ENCODE measurements at regions not wholly inside any gene's neighbourhood (a gene's known extent, or its start where the extent isn't known, plus 50 kb on each side); places are given as distances from the start of the nearest gene placed in this dataset.

DNA sequence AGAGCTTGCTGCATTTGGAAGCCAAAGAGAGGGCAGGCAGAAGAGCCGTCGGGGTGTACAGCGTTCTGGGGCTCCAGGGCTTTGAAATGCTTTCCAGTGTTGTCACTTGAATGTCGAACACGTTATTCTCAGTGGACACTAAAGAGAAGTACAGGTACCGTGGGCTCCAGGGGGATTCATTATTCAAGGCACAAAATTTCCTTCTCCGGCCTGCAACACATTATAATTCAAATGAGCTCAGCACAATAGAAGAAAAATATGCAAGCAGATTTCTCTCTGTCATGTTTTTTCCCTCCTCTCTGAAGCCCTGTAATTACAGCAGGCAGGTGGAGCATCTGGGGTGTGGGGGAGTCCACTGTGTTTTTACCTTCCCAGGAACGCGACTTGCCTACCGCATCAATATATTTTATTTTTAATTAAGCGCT, 293.1 kb downstream of the ZSWIM6 start:
- Histone ChIP-seq H3K79me2 (ENCODE audit: control insufficient read depth, insufficient read depth, low read length) (no peaks in the 10 kb centered on the region), H3K9me3 (replicated peaks; ENCODE audit: control insufficient read depth, insufficient read depth, low read length) (no peaks in the 10 kb centered on the region), H3K9ac (replicated peaks; ENCODE audit: extremely low read depth, insufficient read depth, low read length) (peak overlapping the region; percentile 81), H3K36me3 (ENCODE audit: control insufficient read depth in 2 of 2, extremely low read depth in 1 of 2, insufficient read depth in 2 of 2, low read length in 2 of 2) (no peaks in the 10 kb centered on the region), H3K9me1 (replicated peaks; ENCODE audit: control insufficient read depth, extremely low read depth, insufficient read depth, low read length) (no peaks in the 10 kb centered on the region), H4K20me1 (replicated peaks; ENCODE audit: control insufficient read depth, extremely low read depth, insufficient read depth, low read length) (no peaks in the 10 kb centered on the region), H3K4me1 (ENCODE audit: control insufficient read depth, extremely low read depth, insufficient read depth, low read length) (peaks cover 10% of the 10 kb centered on the region), H3K4me2 (ENCODE audit: insufficient read depth, low read length) (peak overlapping the region; percentile 90), H3K27me3 (ENCODE audit: control insufficient read depth in 2 of 2, insufficient read depth in 2 of 2, low read length in 2 of 2) (no peaks in the 10 kb centered on the region), H2AFZ (ENCODE audit: low read depth, low read length) (peak overlapping the region; percentile 98), H3K27ac (ENCODE audit: insufficient read depth, low read depth, low read length) (no peak overlapping the region), H3K4me3 (replicated peaks in 1 of 3; ENCODE audit: insufficient read depth in 1 of 3, low read depth in 1 of 3, low read length in 3 of 3) (peak overlapping the region; percentile 58 to 72 (median 71))
- BruUV-seq (replicated peaks): no TSS peak
- intact Hi-C loops (cut with micrococcal nuclease) (loop anchor here (1.0 to 5.0 kb wide), 3 partner anchors 257 to 463 kb away; partner anchors contain the start of genes SMIM15 and ZSWIM6), dilution Hi-C loops (cut with MboI; ENCODE audit: extremely low pct_ligation_motif_present, low sequenced_read_pairs) (no loop called here)
- FAIRE-seq: peak; percentile 40
- TF ChIP-seq EZH2 (IDR thresholded peaks at IDR 0.05; ENCODE audit: borderline replicate concordance, low read depth, low read length, severe bottlenecking): no peak
- no peak for TF ChIP-seq GATA2 (IDR thresholded peaks at IDR 0.05; ENCODE audit: insufficient read depth, insufficient read length, low read depth, low read length)
- TF ChIP-seq, protein P1, sequence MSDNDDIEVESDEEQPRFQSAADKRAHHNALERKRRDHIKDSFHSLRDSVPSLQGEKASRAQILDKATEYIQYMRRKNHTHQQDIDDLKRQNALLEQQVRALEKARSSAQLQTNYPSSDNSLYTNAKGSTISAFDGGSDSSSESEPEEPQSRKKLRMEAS (IDR thresholded peaks at IDR 0.05; ENCODE audit: insufficient read depth, insufficient read length): no peak
- TF ChIP-seq POLR2A (IDR thresholded peaks at IDR 0.05; ENCODE audit: low read depth, low read length): no peak
- no peak for DNase-seq (ENCODE audit: low read depth, low spot score)
- ChIA-PET POLR2A (no interaction called here), CTCF (interaction anchor here (0.6 to 2.1 kb wide), 4 partner anchors 11 to 460 kb away, joined by 3 to 6 read pairs (median 3); no protein-coding TSS in a partner anchor)

DNA sequence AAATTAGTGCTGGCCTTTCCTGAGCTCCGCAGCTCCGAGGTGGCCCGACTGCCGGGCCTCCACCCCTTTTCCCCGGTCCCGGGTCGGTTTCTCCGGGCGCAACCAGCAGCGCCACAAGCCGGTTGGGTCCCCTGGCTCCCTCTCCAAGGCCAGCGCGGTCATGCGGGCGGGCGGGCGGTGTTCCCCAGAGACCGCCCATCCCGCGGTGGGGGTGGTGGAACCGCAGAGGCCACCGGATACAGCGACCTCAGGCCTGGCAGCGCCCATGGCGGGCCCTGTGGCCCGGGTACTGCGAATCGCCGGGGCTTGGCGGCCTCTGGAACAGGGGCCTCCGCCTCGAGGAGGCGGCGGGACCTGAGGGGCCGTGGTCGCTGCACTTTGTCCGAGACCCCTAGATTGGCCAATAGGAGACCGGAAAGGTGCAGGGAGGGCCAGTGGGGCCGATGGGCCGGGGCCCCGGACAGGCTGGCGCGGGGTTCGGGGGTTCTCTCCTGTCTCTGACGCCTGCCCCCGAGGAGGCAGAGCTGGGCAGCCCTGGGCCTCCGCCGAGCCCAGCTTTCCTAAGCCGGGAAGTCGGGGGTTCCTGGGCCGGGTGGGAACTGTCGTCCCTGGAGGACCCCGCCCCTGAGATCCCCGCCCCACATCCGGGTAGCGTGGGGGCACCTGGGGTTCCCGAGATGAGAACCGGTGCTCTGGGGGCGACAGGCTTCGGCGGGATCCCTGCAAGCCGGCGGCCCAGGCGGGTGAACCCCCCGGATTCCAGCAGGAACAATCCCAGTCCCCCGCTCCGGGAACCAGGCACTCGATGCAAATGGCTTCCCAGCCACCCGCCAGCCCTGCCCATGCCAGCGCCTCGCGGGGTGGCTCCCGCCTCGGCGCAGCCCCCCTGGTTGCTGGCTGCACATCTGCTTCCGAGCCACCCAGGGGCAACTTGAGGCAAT, 293.9 kb downstream of the ZSWIM6 start:
- peak; percentile 51 for DNase-seq (ENCODE audit: low read depth, low spot score)
- dilution Hi-C loops (cut with MboI; ENCODE audit: extremely low pct_ligation_motif_present, low sequenced_read_pairs) (no loop called here), intact Hi-C loops (cut with micrococcal nuclease) (loop anchor here (1.0 to 5.0 kb wide), 3 partner anchors 258 to 464 kb away; partner anchors contain the start of genes SMIM15 and ZSWIM6)

More for the DNA sequence above, 293.9 kb downstream of the ZSWIM6 start:
- H3K9me1 ChIP-seq (replicated peaks; ENCODE audit: control insufficient read depth, extremely low read depth, insufficient read depth, low read length): no peaks in the 10 kb centered on the region
- H2AFZ ChIP-seq (ENCODE audit: low read depth, low read length): peak overlapping the region; percentile 98
- peaks cover 10% of the 10 kb centered on the region for H3K4me1 ChIP-seq (ENCODE audit: control insufficient read depth, extremely low read depth, insufficient read depth, low read length)
- peak overlapping the region; percentile 58 to 72 (median 71) for H3K4me3 ChIP-seq (replicated peaks in 1 of 3; ENCODE audit: insufficient read depth in 1 of 3, low read depth in 1 of 3, low read length in 3 of 3)
- peak overlapping the region; percentile 90 for H3K4me2 ChIP-seq (ENCODE audit: insufficient read depth, low read length)
- TF ChIP-seq GATA2 (IDR thresholded peaks at IDR 0.05; ENCODE audit: insufficient read depth, insufficient read length, low read depth, low read length): no peak
- TF ChIP-seq, protein P2, sequence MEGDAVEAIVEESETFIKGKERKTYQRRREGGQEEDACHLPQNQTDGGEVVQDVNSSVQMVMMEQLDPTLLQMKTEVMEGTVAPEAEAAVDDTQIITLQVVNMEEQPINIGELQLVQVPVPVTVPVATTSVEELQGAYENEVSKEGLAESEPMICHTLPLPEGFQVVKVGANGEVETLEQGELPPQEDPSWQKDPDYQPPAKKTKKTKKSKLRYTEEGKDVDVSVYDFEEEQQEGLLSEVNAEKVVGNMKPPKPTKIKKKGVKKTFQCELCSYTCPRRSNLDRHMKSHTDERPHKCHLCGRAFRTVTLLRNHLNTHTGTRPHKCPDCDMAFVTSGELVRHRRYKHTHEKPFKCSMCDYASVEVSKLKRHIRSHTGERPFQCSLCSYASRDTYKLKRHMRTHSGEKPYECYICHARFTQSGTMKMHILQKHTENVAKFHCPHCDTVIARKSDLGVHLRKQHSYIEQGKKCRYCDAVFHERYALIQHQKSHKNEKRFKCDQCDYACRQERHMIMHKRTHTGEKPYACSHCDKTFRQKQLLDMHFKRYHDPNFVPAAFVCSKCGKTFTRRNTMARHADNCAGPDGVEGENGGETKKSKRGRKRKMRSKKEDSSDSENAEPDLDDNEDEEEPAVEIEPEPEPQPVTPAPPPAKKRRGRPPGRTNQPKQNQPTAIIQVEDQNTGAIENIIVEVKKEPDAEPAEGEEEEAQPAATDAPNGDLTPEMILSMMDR (IDR thresholded peaks at IDR 0.05; ENCODE audit: extremely low read depth in 1 of 2, insufficient read depth in 1 of 2, low read depth in 1 of 2, low read length in 2 of 2): no peak
- no peak for TF ChIP-seq JUN (IDR thresholded peaks at IDR 0.05; ENCODE audit: borderline replicate concordance, insufficient read depth, insufficient read length, low read depth)
- no peak for TF ChIP-seq EZH2 (IDR thresholded peaks at IDR 0.05; ENCODE audit: borderline replicate concordance, low read depth, low read length, severe bottlenecking)
- TF ChIP-seq POLR2A (IDR thresholded peaks at IDR 0.05; ENCODE audit: low read depth, low read length): no peak
- TF ChIP-seq POLR2AphosphoS5 (IDR thresholded peaks at IDR 0.05; ENCODE audit: insufficient read depth, low read depth, low read length): no peak
- TF ChIP-seq, protein P1 (IDR thresholded peaks at IDR 0.05; ENCODE audit: insufficient read depth, insufficient read length): no peak
- TF ChIP-seq MYC (IDR thresholded peaks at IDR 0.05; ENCODE audit: low read depth, low read length): no peak
- TF ChIP-seq FOS (IDR thresholded peaks at IDR 0.05; ENCODE audit: borderline replicate concordance, insufficient read depth, low read length): no peak
- ChIA-PET POLR2A (no interaction called here), CTCF (interaction anchor here (0.9 to 1.4 kb wide), 2 partner anchors 33 to 279 kb away, joined by 3 read pairs; no protein-coding TSS in a partner anchor)
- no peaks in the 10 kb centered on the region for H3K36me3 ChIP-seq (ENCODE audit: control insufficient read depth in 2 of 2, extremely low read depth in 1 of 2, insufficient read depth in 2 of 2, low read length in 2 of 2)
- peak overlapping the region; percentile 81 for H3K9ac ChIP-seq (replicated peaks; ENCODE audit: extremely low read depth, insufficient read depth, low read length)
- H3K79me2 ChIP-seq (ENCODE audit: control insufficient read depth, insufficient read depth, low read length): no peaks in the 10 kb centered on the region
- H3K27me3 ChIP-seq (ENCODE audit: control insufficient read depth in 2 of 2, insufficient read depth in 2 of 2, low read length in 2 of 2): no peaks in the 10 kb centered on the region
- peak overlapping the region; percentile 45 for H3K27ac ChIP-seq (ENCODE audit: insufficient read depth, low read depth, low read length)
- peak; percentile 47 for FAIRE-seq
- H3K9me3 ChIP-seq (replicated peaks; ENCODE audit: control insufficient read depth, insufficient read depth, low read length): no peaks in the 10 kb centered on the region
- no TSS peak for BruUV-seq (replicated peaks)
- no peaks in the 10 kb centered on the region for H4K20me1 ChIP-seq (replicated peaks; ENCODE audit: control insufficient read depth, extremely low read depth, insufficient read depth, low read length)
